Cardiac muscle cell (in vitro differentiated cells and primary cell): ENCODE measurements at regions not wholly inside any gene's neighbourhood (a gene's known extent, or its start where the extent isn't known, plus 50 kb on each side); places are given as distances from the start of the nearest gene placed in this dataset.

ENCODE experiments used
- DNase-seq, 2 donors: peaks; one replicate each; pipeline versions ENCODE4 v3.0.0 to v3.0.0-alpha.2; 2010 to 2017; ENCODE audit warnings: low read depth in 1 of 2, low spot score in 1 of 2
- H3K27ac ChIP-seq: fragments of 200-600 bp; sonication (generic); 2 replicates; pipeline ENCODE4 v1.5.1; 2016
- H3K27me3 ChIP-seq: fragments of 200-600 bp; sonication (generic); 2 replicates; pipeline ENCODE4 v1.6.0; 2016; ENCODE audit warnings: control low read depth
- H3K36me3 ChIP-seq: fragments of 200-600 bp; sonication (generic); 2 replicates; pipeline ENCODE4 v1.5.1; 2016; ENCODE audit warnings: control low read depth
- H3K4me1 ChIP-seq: fragments of 200-600 bp; sonication (generic); 2 replicates; pipeline ENCODE4 v1.8.1; 2017; ENCODE audit warnings: low read depth, mild to moderate bottlenecking, mixed run types
- H3K4me3 ChIP-seq: fragments of 200-600 bp; sonication (generic); 2 replicates; pipeline ENCODE4 v1.5.1; 2016; ENCODE audit warnings: mild to moderate bottlenecking
- H3K9me3 ChIP-seq: fragments of 200-600 bp; sonication (generic); 2 replicates; pipeline ENCODE4 v1.5.1; 2017; ENCODE audit warnings: low read depth, mild to moderate bottlenecking, control low read depth
- CTCF ChIP-seq: IDR thresholded peaks from 2 replicates; pipeline ENCODE4 v1.5.1; 2012; ENCODE audit warnings: low read depth, mild to moderate bottlenecking, low read length

GRCh38 chr3:22496641-22497040 is 706.5 kb upstream of the UBE2E2 start:
- TF ChIP-seq CTCF, result no peak
- no peaks in the 10 kb centered on the region for H3K27me3 ChIP-seq
- H3K4me3 ChIP-seq, result no peak overlapping the region
- H3K9me3 ChIP-seq, result no peaks in the 10 kb centered on the region
- no peak overlapping the region for H3K27ac ChIP-seq
- no peaks in the 10 kb centered on the region for H3K36me3 ChIP-seq
- no peaks in the 10 kb centered on the region for H3K4me1 ChIP-seq
- DNase-seq, result no peak

DNA sequence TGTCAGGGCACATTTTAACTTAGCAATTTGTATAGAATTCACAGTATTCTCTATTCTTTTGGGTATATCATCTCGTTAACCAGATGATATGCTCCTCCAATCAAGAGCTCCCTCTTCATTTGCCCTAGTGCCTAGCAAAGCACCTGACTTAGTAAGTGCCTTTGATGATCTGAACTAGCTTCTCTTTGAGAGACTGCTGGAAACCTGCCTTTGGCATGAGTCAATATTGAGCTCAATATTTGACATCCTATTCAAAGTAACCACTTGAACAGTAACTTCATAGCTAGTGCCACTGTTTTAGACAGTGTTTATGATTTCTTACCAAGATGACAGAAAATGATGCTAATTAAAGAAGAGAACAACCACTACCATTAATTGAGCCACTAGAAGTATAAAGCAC is 696.3 kb upstream of the UBE2E2 start:
- no peaks in the 10 kb centered on the region for H3K27me3 ChIP-seq
- no peaks in the 10 kb centered on the region for H3K4me1 ChIP-seq
- no peaks in the 10 kb centered on the region for H3K36me3 ChIP-seq
- no peak for TF ChIP-seq CTCF
- H3K9me3 ChIP-seq, result no peaks in the 10 kb centered on the region
- DNase-seq, result no peak
- no peak overlapping the region for H3K4me3 ChIP-seq
- H3K27ac ChIP-seq, result no peak overlapping the region

- H3K27ac ChIP-seq, result no peak overlapping the region
These were observed 695.4 kb upstream of the UBE2E2 start for GRCh38 chr3:22507709-22508108.

GRCh38 chr3:22523925-22524324 is 679.2 kb upstream of the UBE2E2 start:
- TF ChIP-seq CTCF, result no peak

More at GRCh38 chr3:22507709-22508108, 695.4 kb upstream of the UBE2E2 start:
- H3K27me3 ChIP-seq, result no peaks in the 10 kb centered on the region
- H3K4me3 ChIP-seq, result no peak overlapping the region
- no peak for TF ChIP-seq CTCF
- no peaks in the 10 kb centered on the region for H3K9me3 ChIP-seq
- no peaks in the 10 kb centered on the region for H3K36me3 ChIP-seq
- DNase-seq, result no peak
- H3K4me1 ChIP-seq, result no peaks in the 10 kb centered on the region

DNA sequence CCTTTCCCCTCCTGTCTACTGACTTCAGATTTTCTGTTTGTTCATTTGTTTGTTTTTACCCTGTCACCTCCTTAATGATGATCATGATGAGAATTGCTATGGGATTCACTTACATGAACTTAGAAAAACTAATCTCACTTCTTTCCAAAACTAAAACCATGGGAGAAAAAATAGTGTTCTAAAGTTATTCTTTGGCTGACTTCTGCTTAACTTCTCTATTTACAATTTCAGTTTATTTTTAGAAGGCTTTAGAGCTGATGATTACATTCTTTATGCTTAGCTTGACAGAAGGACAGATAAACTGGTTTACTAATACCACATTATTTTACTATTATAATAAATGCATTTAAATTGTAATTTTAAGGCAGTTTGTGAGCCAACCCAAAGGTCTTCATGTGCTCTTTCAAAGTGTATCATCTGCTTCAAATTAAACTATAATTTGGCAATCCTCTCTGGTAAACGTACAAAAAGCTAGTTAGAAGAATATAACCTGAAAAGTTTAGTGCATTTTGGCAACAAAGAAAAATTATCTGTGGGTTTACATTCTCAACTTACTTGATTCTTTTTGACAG is 676.8 kb upstream of the UBE2E2 start:
- H3K27ac ChIP-seq, result no peak overlapping the region
- no peak for TF ChIP-seq CTCF
- no peaks in the 10 kb centered on the region for H3K27me3 ChIP-seq
- H3K4me1 ChIP-seq, result no peaks in the 10 kb centered on the region
- no peaks in the 10 kb centered on the region for H3K36me3 ChIP-seq
- H3K4me3 ChIP-seq, result no peak overlapping the region
- H3K9me3 ChIP-seq, result no peaks in the 10 kb centered on the region
- DNase-seq, result no peak

More at GRCh38 chr3:22523925-22524324, 679.2 kb upstream of the UBE2E2 start:
- DNase-seq, result no peak
- Histone ChIP-seq H3K4me1 (no peaks in the 10 kb centered on the region), H3K27ac (no peak overlapping the region), H3K36me3 (no peaks in the 10 kb centered on the region), H3K9me3 (no peaks in the 10 kb centered on the region), H3K27me3 (no peaks in the 10 kb centered on the region), H3K4me3 (no peak overlapping the region)
